Hepatocyte (in vitro differentiated cells): ENCODE measurements at regions not wholly inside any gene's neighbourhood (a gene's known extent, or its start where the extent isn't known, plus 50 kb on each side); places are given as distances from the start of the nearest gene placed in this dataset.

Experiments
- DNase-seq: peaks from one replicate; pipeline ENCODE4 v3.0.0-alpha.2; 2016; ENCODE audit warnings: low spot score
- H2AFZ ChIP-seq: fragments of 200-600 bp; sonication (generic); 2 replicates; pipeline ENCODE4 v1.6.0; 2016; ENCODE audit warnings: antibody characterized with exemption, mild to moderate bottlenecking
- H3K27ac ChIP-seq: fragments of 200-600 bp; sonication (generic); 2 replicates; pipeline ENCODE4 v1.5.1; 2016; ENCODE audit warnings: mild to moderate bottlenecking
- H3K27me3 ChIP-seq: fragments of 200-600 bp; sonication (generic); 2 replicates; pipeline ENCODE4 v1.6.1; 2016
- H3K36me3 ChIP-seq: fragments of 200-600 bp; sonication (generic); replicated peaks from 2 replicates; pipeline ENCODE4 v1.5.1; 2016; ENCODE audit warnings: low read depth; ENCODE audit not compliant: insufficient read depth
- H3K4me1 ChIP-seq: fragments of 200-600 bp; sonication (generic); 2 replicates; pipeline ENCODE4 v1.5.1; 2016; ENCODE audit warnings: mild to moderate bottlenecking, moderate library complexity; ENCODE audit not compliant: insufficient read depth
- H3K4me2 ChIP-seq: fragments of 200-600 bp; sonication (generic); 2 replicates; pipeline ENCODE4 v1.6.0; 2016
- H3K4me3 ChIP-seq: fragments of 200-600 bp; sonication (generic); 2 replicates; pipeline ENCODE4 v1.5.1; 2016; ENCODE audit warnings: mild to moderate bottlenecking
- H3K79me2 ChIP-seq: fragments of 200-600 bp; sonication (generic); 2 replicates; pipeline ENCODE4 v1.6.0; 2017; ENCODE audit warnings: mild to moderate bottlenecking
- H3K9me2 ChIP-seq: fragments of 200-600 bp; sonication (generic); replicated peaks from 2 replicates; pipeline ENCODE4 v1.6.0; 2017; ENCODE audit warnings: mild to moderate bottlenecking; ENCODE audit not compliant: insufficient read depth
- H3K9me3 ChIP-seq: fragments of 200-600 bp; sonication (generic); 2 replicates; pipeline ENCODE4 v1.5.1; 2016; ENCODE audit warnings: low read depth, mild to moderate bottlenecking
- H4K20me1 ChIP-seq: fragments of 200-600 bp; sonication (generic); 2 replicates; pipeline ENCODE4 v1.6.0; 2016; ENCODE audit warnings: mild to moderate bottlenecking; ENCODE audit not compliant: insufficient read depth, poor library complexity, severe bottlenecking
- EZH2 ChIP-seq: fragments of 200-600 bp; sonication (generic); IDR thresholded peaks from 2 replicates; pipeline ENCODE4 v1.6.1; 2016; ENCODE audit warnings: antibody characterized with exemption, mild to moderate bottlenecking, borderline replicate concordance
- EZH2phosphoT487 ChIP-seq: fragments of 200-600 bp; sonication (generic); IDR thresholded peaks from one replicate; pipeline ENCODE4 v1.6.1; 2018; ENCODE audit warnings: antibody characterized with exemption, mild to moderate bottlenecking, low read depth, moderate library complexity; ENCODE audit not compliant: unreplicated experiment, severe bottlenecking
- WGBS: methylation state at CpG from one replicate; pipeline ENCODE4 v1.1.6; 2016; ENCODE audit warnings: low lambda C conversion rate; ENCODE audit errors: missing lambda C conversion rate; 5-methylcytosine and 5-hydroxymethylcytosine counted together
- TF ChIP-seq, protein P1 (sequence below): fragments of 200-600 bp; sonication (generic); IDR thresholded peaks from 2 replicates; pipeline ENCODE4 v1.5.1; 2016; ENCODE audit warnings: antibody characterized with exemption, mild to moderate bottlenecking; ENCODE audit not compliant: poor library complexity

DNA sequence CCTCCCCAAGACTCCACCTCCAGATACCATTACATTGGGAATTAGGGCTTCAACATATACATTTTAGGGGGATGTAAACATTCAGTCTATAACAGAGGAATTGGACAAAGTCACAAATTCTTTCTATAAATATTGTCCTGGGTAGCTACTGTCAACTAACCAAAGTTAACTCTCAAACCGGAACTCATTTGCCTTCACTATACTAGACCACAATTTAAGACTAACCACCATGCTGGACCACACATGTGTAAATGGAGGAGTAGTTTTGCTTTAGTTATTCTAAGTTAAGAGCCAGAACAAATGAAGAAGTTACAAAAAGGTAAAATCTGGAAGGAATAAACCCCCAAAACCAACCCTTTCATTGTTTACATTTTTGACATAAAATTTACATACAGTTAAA, 222.8 kb downstream of the NDFIP2 start:
- Histone ChIP-seq H3K9me3 (no peaks in the 10 kb centered on the region), H3K27ac (no peak overlapping the region), H3K4me2 (no peak overlapping the region), H3K79me2 (no peaks in the 10 kb centered on the region), H3K27me3 (no peaks in the 10 kb centered on the region), H3K4me3 (no peak overlapping the region), H3K36me3 (no peaks in the 10 kb centered on the region), H4K20me1 (no peaks in the 10 kb centered on the region), H3K4me1 (no peaks in the 10 kb centered on the region), H2AFZ (no peak overlapping the region), H3K9me2 (no peaks in the 10 kb centered on the region)
- TF ChIP-seq, protein P1, sequence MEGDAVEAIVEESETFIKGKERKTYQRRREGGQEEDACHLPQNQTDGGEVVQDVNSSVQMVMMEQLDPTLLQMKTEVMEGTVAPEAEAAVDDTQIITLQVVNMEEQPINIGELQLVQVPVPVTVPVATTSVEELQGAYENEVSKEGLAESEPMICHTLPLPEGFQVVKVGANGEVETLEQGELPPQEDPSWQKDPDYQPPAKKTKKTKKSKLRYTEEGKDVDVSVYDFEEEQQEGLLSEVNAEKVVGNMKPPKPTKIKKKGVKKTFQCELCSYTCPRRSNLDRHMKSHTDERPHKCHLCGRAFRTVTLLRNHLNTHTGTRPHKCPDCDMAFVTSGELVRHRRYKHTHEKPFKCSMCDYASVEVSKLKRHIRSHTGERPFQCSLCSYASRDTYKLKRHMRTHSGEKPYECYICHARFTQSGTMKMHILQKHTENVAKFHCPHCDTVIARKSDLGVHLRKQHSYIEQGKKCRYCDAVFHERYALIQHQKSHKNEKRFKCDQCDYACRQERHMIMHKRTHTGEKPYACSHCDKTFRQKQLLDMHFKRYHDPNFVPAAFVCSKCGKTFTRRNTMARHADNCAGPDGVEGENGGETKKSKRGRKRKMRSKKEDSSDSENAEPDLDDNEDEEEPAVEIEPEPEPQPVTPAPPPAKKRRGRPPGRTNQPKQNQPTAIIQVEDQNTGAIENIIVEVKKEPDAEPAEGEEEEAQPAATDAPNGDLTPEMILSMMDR: no peak
- TF ChIP-seq EZH2 (no peak), EZH2phosphoT487 (no peak)
- no peak for DNase-seq
- 90% methylated on average over 1 of the region's 1 CpG for WGBS

DNA sequence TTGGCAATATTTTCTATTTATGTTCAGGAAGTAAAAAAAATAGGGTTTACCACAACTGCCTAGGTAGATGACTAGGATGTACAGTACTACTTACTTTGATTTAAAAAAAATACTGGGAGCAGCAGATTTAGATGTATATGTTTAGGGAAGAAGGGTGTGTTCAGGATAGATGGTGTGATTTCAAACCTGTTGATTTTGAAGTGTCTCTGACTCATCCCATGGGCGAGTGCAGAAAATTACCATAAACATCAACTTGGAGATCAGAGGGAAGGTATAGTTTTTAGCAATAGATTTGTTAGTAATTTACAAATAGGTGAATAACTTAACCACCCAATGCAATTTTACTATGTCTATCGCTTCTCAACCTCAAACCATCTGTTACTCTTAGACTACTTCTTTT, 214.8 kb downstream of the NDFIP2 start:
- WGBS: 94% methylated on average over 2 of the region's 2 CpGs
- Histone ChIP-seq H2AFZ (no peak overlapping the region), H3K27ac (no peak overlapping the region), H3K27me3 (no peaks in the 10 kb centered on the region), H3K4me1 (no peaks in the 10 kb centered on the region), H3K36me3 (no peaks in the 10 kb centered on the region), H3K79me2 (no peaks in the 10 kb centered on the region), H3K9me3 (no peaks in the 10 kb centered on the region), H3K4me3 (no peak overlapping the region), H3K9me2 (no peaks in the 10 kb centered on the region), H3K4me2 (no peak overlapping the region), H4K20me1 (no peaks in the 10 kb centered on the region)
- TF ChIP-seq EZH2phosphoT487: no peak
- TF ChIP-seq, protein P1: no peak
- no peak for TF ChIP-seq EZH2
- no peak for DNase-seq

DNA sequence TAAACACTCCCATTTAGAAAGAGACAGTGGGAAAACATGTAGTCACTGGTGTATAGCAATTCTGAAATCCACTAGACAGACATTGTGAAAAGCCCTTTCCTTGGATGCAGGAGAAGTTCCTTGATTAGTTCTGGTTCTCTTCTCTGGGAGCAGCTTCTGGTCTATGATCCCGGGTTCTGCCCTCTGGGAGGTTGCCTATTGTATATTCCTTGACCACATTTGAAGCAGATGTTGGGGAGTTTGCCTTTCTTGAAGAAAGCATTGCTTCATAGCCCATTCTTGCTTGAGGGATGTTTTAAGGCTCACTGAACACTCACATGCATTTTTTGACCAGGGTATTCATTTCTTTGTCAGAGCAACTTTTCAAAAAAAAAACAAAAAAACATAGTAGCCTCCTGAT, 211.9 kb downstream of the NDFIP2 start:
- H3K79me2 ChIP-seq: no peaks in the 10 kb centered on the region

More for the DNA sequence above, 211.9 kb downstream of the NDFIP2 start:
- no peaks in the 10 kb centered on the region for H3K9me2 ChIP-seq
- no peaks in the 10 kb centered on the region for H3K4me1 ChIP-seq
- no peak overlapping the region for H3K4me3 ChIP-seq
- no peak for DNase-seq
- H3K27me3 ChIP-seq: no peaks in the 10 kb centered on the region
- no peak for TF ChIP-seq EZH2phosphoT487
- TF ChIP-seq EZH2: no peak
- TF ChIP-seq, protein P1: no peak
- H3K9me3 ChIP-seq: no peaks in the 10 kb centered on the region
- WGBS: 93% methylated on average over 1 of the region's 1 CpG
- no peaks in the 10 kb centered on the region for H4K20me1 ChIP-seq
- H3K36me3 ChIP-seq: no peaks in the 10 kb centered on the region
- H2AFZ ChIP-seq: no peak overlapping the region
- no peak overlapping the region for H3K27ac ChIP-seq
- no peak overlapping the region for H3K4me2 ChIP-seq
